PC-9 (cell line): ENCODE measurements at regions not wholly inside any gene's neighbourhood (a gene's known extent, or its start where the extent isn't known, plus 50 kb on each side); places are given as distances from the start of the nearest gene placed in this dataset.

Experiments
- BruUV-seq: library from RNA; stranded (reverse); fragments of 400-500 nt; replicated peaks from 2 replicates; lab custom pipeline; 2021; lab: Mats Ljungman, UMichigan
- CTCF ChIA-PET: fragments of 300-600 bp; sonication (Branson Sonifier 250); formaldehyde crosslinking; loops from one replicate; lab custom pipeline; 2022; ENCODE audit warnings: antibody characterized with exemption; lab: Charles Lee
- POLR2A ChIA-PET: fragments of 300-600 bp; sonication (Branson Sonifier 250); formaldehyde crosslinking; loops from one replicate; lab custom pipeline; 2022; ENCODE audit warnings: antibody characterized with exemption; ENCODE audit not compliant: unreplicated experiment; lab: Charles Lee
- DNase-seq, 2 experiments: peaks; one replicate each; pipeline versions ENCODE4 v3.0.0 to v3.0.0-alpha.2; 2015 to 2022; ENCODE audit warnings: mixed read lengths in 1 of 2
- H2AFZ ChIP-seq: fragments of 200-600 bp; sonication (generic); 2 replicates; pipeline ENCODE4 v1.8.1; 2017; ENCODE audit warnings: antibody characterized with exemption
- H3F3A ChIP-seq: fragments of 200-600 bp; sonication (generic); 2 replicates; pipeline ENCODE4 v1.8.1; 2017; ENCODE audit warnings: antibody characterized with exemption, mild to moderate bottlenecking, low read depth; ENCODE audit not compliant: insufficient read depth
- H3K27ac ChIP-seq: fragments of 200-600 bp; sonication (generic); 2 replicates; pipeline ENCODE4 v1.6.1; 2016; ENCODE audit warnings: mixed run types
- H3K27me3 ChIP-seq: fragments of 200-600 bp; sonication (generic); 2 replicates; pipeline ENCODE4 v1.6.1; 2016; ENCODE audit warnings: low read depth, mixed run types; ENCODE audit not compliant: insufficient read depth
- H3K36me3 ChIP-seq: fragments of 200-600 bp; sonication (generic); 2 replicates; pipeline ENCODE4 v1.6.1; 2016; ENCODE audit warnings: low read depth, mixed run types
- H3K4me1 ChIP-seq: fragments of 200-600 bp; sonication (generic); replicated peaks from 2 replicates; pipeline ENCODE4 v1.6.1; 2016; ENCODE audit warnings: mixed run types; ENCODE audit not compliant: insufficient read depth
- H3K4me2 ChIP-seq: fragments of 200-600 bp; sonication (generic); 2 replicates; pipeline ENCODE4 v1.6.1; 2017; ENCODE audit warnings: mixed run types
- H3K4me3 ChIP-seq: fragments of 200-600 bp; sonication (generic); 2 replicates; pipeline ENCODE4 v1.6.1; 2016; ENCODE audit warnings: mixed run types
- H3K79me2 ChIP-seq: fragments of 200-600 bp; sonication (generic); 2 replicates; pipeline ENCODE4 v1.6.1; 2017; ENCODE audit warnings: low read depth, mixed run types
- H3K9me2 ChIP-seq: fragments of 200-600 bp; sonication (generic); 2 replicates; pipeline ENCODE4 v1.8.1; 2017; ENCODE audit warnings: mild to moderate bottlenecking; ENCODE audit not compliant: insufficient read depth
- H3K9me3 ChIP-seq: fragments of 200-600 bp; sonication (generic); 2 replicates; pipeline ENCODE4 v1.8.1; 2016; ENCODE audit warnings: low read depth; ENCODE audit not compliant: insufficient read depth
- H4K20me1 ChIP-seq: fragments of 200-600 bp; sonication (generic); 2 replicates; pipeline ENCODE4 v1.8.1; 2017; ENCODE audit not compliant: insufficient read depth
- EZH2 ChIP-seq: fragments of 200-600 bp; sonication (generic); IDR thresholded peaks from 2 replicates; pipeline ENCODE4 v1.8.0; 2017; ENCODE audit warnings: antibody characterized with exemption, low read depth
- intact Hi-C: fragments of 100-400 bp; cut with micrococcal nuclease; formaldehyde crosslinking; loops from one replicate; pipeline ENCODE4 v1.10.0; 2022; ENCODE audit not compliant: unreplicated experiment
- TF ChIP-seq, protein P1 (sequence below): fragments of 200-600 bp; sonication (generic); conservative IDR thresholded peaks from 2 replicates; pipeline ENCODE4 v1.6.1; 2017; ENCODE audit warnings: mixed run types, antibody characterized with exemption, mild to moderate bottlenecking, moderate library complexity

DNA sequence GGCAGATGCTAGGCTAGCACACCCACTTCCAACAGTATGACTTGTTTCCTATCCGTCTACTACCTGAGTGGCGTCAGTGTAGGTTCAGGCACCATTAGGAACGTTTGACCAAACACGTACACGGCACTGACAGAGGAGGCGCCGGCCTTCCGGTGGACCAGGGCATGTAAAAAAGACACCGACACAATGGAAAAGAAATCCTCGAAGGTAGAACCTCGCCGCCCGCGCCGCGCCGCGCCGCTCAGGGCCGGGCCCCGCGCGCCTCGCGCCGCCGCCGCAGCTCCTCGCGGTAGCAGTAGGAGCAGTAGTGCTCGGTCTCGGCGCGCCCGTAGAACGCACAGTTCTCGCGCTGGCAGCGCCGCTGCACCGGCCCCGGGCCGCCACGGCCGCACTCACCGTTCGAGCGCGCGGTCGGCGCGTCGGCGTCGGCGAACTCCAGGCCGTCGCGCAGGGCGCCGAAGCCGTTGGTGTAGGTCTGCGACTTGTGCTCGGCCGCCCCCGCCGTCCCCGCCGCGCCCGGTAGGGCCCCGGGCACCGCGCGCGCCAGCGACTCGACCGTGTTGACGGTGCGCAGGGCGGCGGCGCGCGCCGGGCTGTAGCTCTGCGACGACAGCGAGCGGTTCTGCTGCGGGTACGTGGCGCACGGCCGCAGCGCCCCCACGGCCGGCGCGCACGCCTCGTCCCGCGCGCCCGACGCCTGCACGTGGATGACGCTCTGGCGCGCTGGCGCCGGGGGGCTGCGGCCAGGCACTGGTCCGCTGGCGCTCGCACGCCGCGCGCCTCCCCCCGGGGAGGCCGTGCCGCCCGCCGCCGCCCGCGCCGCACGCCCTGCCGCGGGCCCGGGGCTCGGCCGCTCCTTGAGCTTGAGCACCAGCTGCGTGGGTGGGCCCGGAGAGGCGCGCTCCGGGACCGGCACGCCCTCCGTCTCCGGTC, 156.7 kb downstream of the KLF13 start:
- Histone ChIP-seq H3K36me3 (no peaks in the 10 kb centered on the region), H4K20me1 (no peaks in the 10 kb centered on the region), H3K4me1 (no peaks in the 10 kb centered on the region), H3K4me2 (no peak overlapping the region), H3K27ac (no peak overlapping the region), H3K9me2 (no peaks in the 10 kb centered on the region), H2AFZ (no peak overlapping the region), H3K27me3 (peaks cover 11% of the 10 kb centered on the region), H3K4me3 (no peak overlapping the region), H3F3A (no peaks in the 10 kb centered on the region), H3K79me2 (no peaks in the 10 kb centered on the region), H3K9me3 (no peaks in the 10 kb centered on the region)
- CTCF ChIA-PET, result no interaction called here
- no peak for DNase-seq
- intact Hi-C loops, result no loop called here
- POLR2A ChIA-PET, result no interaction called here
- BruUV-seq, result no TSS peak
- no peak for TF ChIP-seq EZH2
- TF ChIP-seq, protein P1, sequence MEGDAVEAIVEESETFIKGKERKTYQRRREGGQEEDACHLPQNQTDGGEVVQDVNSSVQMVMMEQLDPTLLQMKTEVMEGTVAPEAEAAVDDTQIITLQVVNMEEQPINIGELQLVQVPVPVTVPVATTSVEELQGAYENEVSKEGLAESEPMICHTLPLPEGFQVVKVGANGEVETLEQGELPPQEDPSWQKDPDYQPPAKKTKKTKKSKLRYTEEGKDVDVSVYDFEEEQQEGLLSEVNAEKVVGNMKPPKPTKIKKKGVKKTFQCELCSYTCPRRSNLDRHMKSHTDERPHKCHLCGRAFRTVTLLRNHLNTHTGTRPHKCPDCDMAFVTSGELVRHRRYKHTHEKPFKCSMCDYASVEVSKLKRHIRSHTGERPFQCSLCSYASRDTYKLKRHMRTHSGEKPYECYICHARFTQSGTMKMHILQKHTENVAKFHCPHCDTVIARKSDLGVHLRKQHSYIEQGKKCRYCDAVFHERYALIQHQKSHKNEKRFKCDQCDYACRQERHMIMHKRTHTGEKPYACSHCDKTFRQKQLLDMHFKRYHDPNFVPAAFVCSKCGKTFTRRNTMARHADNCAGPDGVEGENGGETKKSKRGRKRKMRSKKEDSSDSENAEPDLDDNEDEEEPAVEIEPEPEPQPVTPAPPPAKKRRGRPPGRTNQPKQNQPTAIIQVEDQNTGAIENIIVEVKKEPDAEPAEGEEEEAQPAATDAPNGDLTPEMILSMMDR, result no peak

DNA sequence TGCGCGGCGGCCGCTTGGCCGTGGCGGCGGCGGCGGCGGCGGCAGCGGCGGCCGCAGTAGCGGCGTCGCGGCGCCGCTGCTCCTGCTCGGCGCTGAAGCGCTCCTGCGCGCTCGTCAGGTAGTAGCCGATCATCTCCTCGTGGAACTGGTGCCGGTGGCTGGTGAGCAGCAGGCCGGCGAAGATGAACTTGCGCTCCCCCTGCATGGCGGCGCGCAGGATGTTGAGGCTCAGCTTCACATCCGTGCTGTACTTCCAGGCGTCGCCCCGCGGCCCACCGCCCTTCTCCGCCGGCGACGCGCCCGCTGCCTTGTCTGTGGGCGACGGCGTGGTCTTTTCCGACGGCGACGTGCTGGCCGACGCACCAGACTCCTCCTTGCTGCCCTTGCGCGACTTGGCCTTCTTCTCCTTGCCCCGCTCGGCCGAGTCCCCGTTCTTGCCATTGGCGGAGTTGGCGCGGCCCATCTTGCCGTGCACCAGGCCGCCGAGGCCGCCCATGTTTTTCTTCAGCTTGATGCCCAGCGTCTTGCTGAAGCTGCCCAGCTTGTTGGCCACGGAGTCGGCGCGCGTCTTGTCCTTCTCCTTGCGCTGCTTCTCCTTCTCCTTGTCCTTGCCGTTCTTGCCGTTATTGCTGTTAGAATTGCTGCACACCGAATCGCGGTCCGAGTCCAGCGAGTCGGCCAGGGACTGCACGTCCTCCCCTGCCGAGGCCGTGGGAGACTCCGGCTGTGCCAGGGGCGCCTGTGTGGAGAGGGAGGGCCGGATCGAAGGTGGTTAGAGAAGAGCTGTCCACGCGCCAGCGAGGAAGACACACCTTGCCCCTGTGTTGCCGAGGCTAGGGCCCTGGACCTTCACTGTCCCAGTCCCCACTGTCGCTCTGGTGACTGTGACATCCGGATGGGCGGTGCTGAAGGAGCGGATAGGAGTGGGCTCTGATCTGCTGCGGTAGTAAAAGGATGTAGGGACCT, 157.6 kb downstream of the KLF13 start:
- ChIA-PET POLR2A (no interaction called here), CTCF (no interaction called here)
- no peak for DNase-seq
- no peaks in the 10 kb centered on the region for H3F3A ChIP-seq
- H3K4me1 ChIP-seq, result no peaks in the 10 kb centered on the region
- H3K9me3 ChIP-seq, result no peaks in the 10 kb centered on the region
- no peak overlapping the region for H3K4me2 ChIP-seq
- H3K9me2 ChIP-seq, result no peaks in the 10 kb centered on the region
- no peak overlapping the region for H2AFZ ChIP-seq
- no peaks in the 10 kb centered on the region for H4K20me1 ChIP-seq
- H3K79me2 ChIP-seq, result no peaks in the 10 kb centered on the region
- H3K27me3 ChIP-seq, result peaks cover 8% of the 10 kb centered on the region
- BruUV-seq, result no TSS peak
- no peak overlapping the region for H3K4me3 ChIP-seq
- H3K27ac ChIP-seq, result no peak overlapping the region
- no peaks in the 10 kb centered on the region for H3K36me3 ChIP-seq
- TF ChIP-seq, protein P1, result no peak
- no peak for TF ChIP-seq EZH2
- intact Hi-C loops, result no loop called here

DNA sequence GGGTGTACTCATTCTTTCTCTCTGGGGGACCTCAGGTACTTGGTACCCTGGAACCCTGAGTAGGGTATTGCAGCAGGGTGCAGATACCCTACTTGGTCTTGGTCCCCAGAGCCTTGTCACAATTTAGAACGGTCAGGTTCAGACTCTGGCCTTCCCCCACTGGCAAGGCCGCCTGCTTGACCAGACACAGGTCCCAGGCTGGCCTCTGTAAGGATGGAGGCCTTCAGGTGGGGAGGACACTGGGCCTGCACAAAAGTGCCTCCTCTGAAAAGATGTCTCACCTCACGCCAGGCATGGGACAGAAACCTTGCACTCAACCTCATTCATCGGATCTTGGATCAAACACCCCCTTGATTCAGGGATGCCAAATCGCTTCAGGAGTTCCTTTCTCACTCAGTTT, 158.4 kb downstream of the KLF13 start:
- intact Hi-C loops, result loop anchor here (5.0 kb wide), 1 partner anchor 593 kb away; no protein-coding TSS in a partner anchor
- POLR2A ChIA-PET, result no interaction called here

More for the DNA sequence above, 158.4 kb downstream of the KLF13 start:
- BruUV-seq, result no TSS peak
- DNase-seq, result no peak
- H3K9me2 ChIP-seq, result no peaks in the 10 kb centered on the region
- H3K27ac ChIP-seq, result no peak overlapping the region
- no peak for TF ChIP-seq EZH2
- TF ChIP-seq, protein P1, result no peak
- no peaks in the 10 kb centered on the region for H4K20me1 ChIP-seq
- H3K36me3 ChIP-seq, result no peaks in the 10 kb centered on the region
- H3F3A ChIP-seq, result no peaks in the 10 kb centered on the region
- no peak overlapping the region for H2AFZ ChIP-seq
- CTCF ChIA-PET, result no interaction called here
- peaks cover 3% of the 10 kb centered on the region for H3K27me3 ChIP-seq
- no peaks in the 10 kb centered on the region for H3K4me1 ChIP-seq
- H3K9me3 ChIP-seq, result no peaks in the 10 kb centered on the region
- no peaks in the 10 kb centered on the region for H3K79me2 ChIP-seq
- H3K4me3 ChIP-seq, result no peak overlapping the region
- no peak overlapping the region for H3K4me2 ChIP-seq
